Peyer's patch (tissue), 4 donors: ENCODE measurements at regions not wholly inside any gene's neighbourhood (a gene's known extent, or its start where the extent isn't known, plus 50 kb on each side); places are given as distances from the start of the nearest gene placed in this dataset.

Experiments used
- DNase-seq, 3 donors: peaks; one replicate each; pipeline ENCODE4 v3.0.0-alpha.2; 2017 to 2019
- H3K27ac ChIP-seq, 4 donors: fragments of 200-600 bp; sonication (generic); one replicate each; pipeline ENCODE4 v1.5.1; 2016 to 2019
- H3K27me3 ChIP-seq, 2 donors: fragments of 200-600 bp; sonication (generic); one replicate each; pipeline ENCODE4 v1.5.1; 2019
- H3K36me3 ChIP-seq, 3 donors: fragments of 200-600 bp; sonication (generic); one replicate each; pipeline ENCODE4 v1.5.1; 2016 to 2019
- H3K4me1 ChIP-seq, 4 donors: fragments of 200-600 bp; sonication (generic); one replicate each; pipeline ENCODE4 v1.5.1; 2016 to 2019
- H3K4me3 ChIP-seq, 4 donors: fragments of 200-600 bp; sonication (generic); 1 replicate in 3 of 4; 2 replicates in 1 of 4; pipeline ENCODE4 v1.5.1; 2016 to 2019; ENCODE audit warnings: mild to moderate bottlenecking in 1 of 4
- H3K9me3 ChIP-seq, 4 donors: fragments of 200-600 bp; sonication (generic); one replicate each; pipeline ENCODE4 v1.5.1; 2016 to 2019; ENCODE audit warnings: mild to moderate bottlenecking in 1 of 4
- POLR2A ChIP-seq, 2 donors: fragments of 450-650 bp; IDR thresholded peaks; one replicate each; pipeline ENCODE4 v1.5.1; 2017; ENCODE audit warnings: antibody characterized with exemption in 2 of 2, mild to moderate bottlenecking in 2 of 2, moderate library complexity in 2 of 2
- TF ChIP-seq, protein P1 (sequence below), 6 experiments: fragments of 450-650 bp in 4 of 6; fragments of 200-600 bp in 2 of 6; sonication (generic) in 1 of 6; IDR thresholded peaks; one replicate each; pipeline ENCODE4 v1.5.1; 2017 to 2019; ENCODE audit warnings: antibody characterized with exemption in 6 of 6, mild to moderate bottlenecking in 3 of 6, moderate library complexity in 1 of 6

- no peak overlapping the region for H3K27ac ChIP-seq
- no peaks in the 10 kb centered on the region for H3K9me3 ChIP-seq
- peak in 1 of 3 donors; percentile 39 for DNase-seq
- no peaks in the 10 kb centered on the region for H3K27me3 ChIP-seq
- no peak for TF ChIP-seq POLR2A (IDR thresholded peaks at IDR 0.05)
- TF ChIP-seq, protein P1, sequence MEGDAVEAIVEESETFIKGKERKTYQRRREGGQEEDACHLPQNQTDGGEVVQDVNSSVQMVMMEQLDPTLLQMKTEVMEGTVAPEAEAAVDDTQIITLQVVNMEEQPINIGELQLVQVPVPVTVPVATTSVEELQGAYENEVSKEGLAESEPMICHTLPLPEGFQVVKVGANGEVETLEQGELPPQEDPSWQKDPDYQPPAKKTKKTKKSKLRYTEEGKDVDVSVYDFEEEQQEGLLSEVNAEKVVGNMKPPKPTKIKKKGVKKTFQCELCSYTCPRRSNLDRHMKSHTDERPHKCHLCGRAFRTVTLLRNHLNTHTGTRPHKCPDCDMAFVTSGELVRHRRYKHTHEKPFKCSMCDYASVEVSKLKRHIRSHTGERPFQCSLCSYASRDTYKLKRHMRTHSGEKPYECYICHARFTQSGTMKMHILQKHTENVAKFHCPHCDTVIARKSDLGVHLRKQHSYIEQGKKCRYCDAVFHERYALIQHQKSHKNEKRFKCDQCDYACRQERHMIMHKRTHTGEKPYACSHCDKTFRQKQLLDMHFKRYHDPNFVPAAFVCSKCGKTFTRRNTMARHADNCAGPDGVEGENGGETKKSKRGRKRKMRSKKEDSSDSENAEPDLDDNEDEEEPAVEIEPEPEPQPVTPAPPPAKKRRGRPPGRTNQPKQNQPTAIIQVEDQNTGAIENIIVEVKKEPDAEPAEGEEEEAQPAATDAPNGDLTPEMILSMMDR (IDR thresholded peaks at IDR 0.05), result no peak
- peaks cover 0 to 8% (median 0%) of the 10 kb centered on the region in 3 donors for H3K36me3 ChIP-seq
- peaks cover 0 to 25% (median 9%) of the 10 kb centered on the region in 4 donors for H3K4me1 ChIP-seq
- H3K4me3 ChIP-seq, result no peak overlapping the region
These were observed 56.1 kb downstream of the PLXNA1 start for GRCh38 chr3:127038923-127039581.

DNA sequence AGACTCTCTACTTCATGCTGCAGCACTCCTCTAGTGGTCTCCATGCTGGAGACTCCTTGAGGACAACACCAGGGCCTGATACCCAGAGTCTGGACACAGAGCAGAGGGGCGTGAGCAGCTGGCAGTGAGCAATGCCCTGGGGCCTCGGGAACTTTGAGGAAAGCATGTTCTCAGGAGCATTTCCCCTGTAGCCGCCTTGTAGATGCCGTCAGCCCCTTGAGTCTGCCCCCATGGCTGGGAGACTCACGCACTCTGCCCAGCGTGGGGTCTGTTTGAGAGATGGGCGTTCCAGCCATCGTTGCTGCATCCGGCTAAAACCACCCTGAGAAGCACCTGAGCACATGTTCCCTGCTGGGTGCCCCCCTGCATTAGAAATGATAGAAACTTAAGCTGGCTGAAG lies 56.8 kb downstream of the PLXNA1 start:
- Histone ChIP-seq H3K9me3 (no peaks in the 10 kb centered on the region), H3K36me3 (peaks cover 0 to 4% (median 0%) of the 10 kb centered on the region in 3 donors), H3K27ac (no peak overlapping the region), H3K4me3 (no peak overlapping the region), H3K27me3 (no peaks in the 10 kb centered on the region), H3K4me1 (peaks cover 0 to 25% (median 9%) of the 10 kb centered on the region in 4 donors)
- TF ChIP-seq POLR2A (IDR thresholded peaks at IDR 0.05), result no peak
- TF ChIP-seq, protein P1 (IDR thresholded peaks at IDR 0.05), result no peak
- DNase-seq, result peak in 1 of 3 donors; percentile 35

DNA sequence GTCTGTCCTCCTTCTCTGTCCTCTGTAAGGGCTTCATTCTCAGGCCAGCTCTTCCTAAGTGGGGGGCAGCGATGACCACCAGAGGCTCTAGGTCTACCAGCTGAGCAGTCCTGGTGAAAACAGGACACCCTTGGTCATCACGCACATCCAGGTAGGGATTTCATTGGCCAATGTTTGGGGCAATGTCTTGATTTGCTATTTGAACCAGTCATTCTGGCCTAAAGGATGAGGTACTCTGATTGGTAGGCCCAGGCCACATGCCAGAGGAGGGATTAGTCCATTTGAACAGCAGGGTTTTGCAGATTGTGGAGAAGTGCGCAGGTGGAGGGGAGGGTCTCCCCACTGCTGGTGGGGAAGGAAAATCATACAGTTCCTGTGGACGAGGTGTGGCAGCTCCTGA lies 57.3 kb downstream of the PLXNA1 start:
- TF ChIP-seq POLR2A (IDR thresholded peaks at IDR 0.05), result no peak
- TF ChIP-seq, protein P1 (IDR thresholded peaks at IDR 0.05), result no peak
- no peaks in the 10 kb centered on the region for H3K36me3 ChIP-seq
- no peaks in the 10 kb centered on the region for H3K27me3 ChIP-seq
- H3K4me1 ChIP-seq, result peaks cover 0 to 21% (median 8%) of the 10 kb centered on the region in 4 donors
- H3K27ac ChIP-seq, result no peak overlapping the region
- no peaks in the 10 kb centered on the region for H3K9me3 ChIP-seq
- no peak for DNase-seq
- no peak overlapping the region for H3K4me3 ChIP-seq

DNA sequence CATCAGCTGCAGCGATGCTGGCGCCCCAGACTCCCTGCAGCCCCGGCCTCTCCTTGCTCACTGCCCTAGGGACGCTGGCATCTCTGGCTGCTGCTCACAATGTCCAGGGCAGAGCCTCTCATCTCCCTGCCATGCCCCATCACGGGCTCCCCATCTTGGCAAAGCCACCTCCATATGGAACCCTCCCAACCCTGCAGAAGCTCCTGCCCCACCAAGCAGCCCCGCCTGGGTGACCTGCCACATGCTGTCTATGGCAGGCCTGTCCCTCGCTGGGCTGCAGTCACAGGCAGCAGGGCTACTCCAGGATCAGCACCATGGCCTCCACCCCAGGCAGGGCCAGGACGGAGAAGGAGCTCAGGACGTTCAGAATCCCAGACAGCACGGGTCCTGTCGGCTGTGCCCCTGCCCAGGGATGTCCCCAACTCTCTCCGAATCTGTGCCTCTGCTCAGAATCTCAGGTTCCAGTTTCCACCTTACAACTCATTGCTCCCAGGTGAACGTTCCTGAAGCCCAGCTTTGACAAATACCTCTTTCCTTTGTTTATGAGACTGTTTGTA lies 58.4 kb downstream of the PLXNA1 start:
- Histone ChIP-seq H3K4me1 (peaks cover 0 to 10% (median 1%) of the 10 kb centered on the region in 4 donors), H3K27ac (no peak overlapping the region), H3K27me3 (no peaks in the 10 kb centered on the region), H3K4me3 (no peak overlapping the region), H3K9me3 (no peaks in the 10 kb centered on the region), H3K36me3 (no peaks in the 10 kb centered on the region)
- DNase-seq, result peak in 1 of 3 donors; percentile 35
- TF ChIP-seq POLR2A (IDR thresholded peaks at IDR 0.05), result no peak
- TF ChIP-seq, protein P1 (IDR thresholded peaks at IDR 0.05), result no peak

DNA sequence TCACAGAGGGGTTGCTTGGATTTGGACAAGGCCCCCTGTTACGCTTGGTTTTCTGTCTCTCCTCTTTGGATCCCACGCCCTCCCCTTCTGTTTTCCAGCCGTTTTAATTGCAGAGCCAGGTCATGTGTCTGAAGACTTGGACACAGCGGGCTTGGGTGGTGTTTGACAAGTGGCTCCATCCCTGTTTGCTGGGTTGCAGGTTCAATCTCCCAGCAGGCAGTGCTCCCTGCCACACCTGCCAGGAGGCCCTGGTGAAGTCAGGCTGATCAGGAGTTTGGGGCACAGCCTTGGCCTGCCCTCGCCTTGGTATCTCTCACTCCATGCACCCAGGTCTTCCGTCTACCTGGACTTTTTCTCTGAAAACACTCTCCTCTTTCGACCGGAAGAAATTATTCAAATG lies 59.0 kb downstream of the PLXNA1 start:
- no peaks in the 10 kb centered on the region for H3K9me3 ChIP-seq
- peak in 1 of 3 donors; percentile 16 for DNase-seq
- H3K4me1 ChIP-seq, result peaks cover 0 to 4% (median 1%) of the 10 kb centered on the region in 4 donors
- H3K4me3 ChIP-seq, result no peak overlapping the region
- no peak overlapping the region for H3K27ac ChIP-seq
- H3K36me3 ChIP-seq, result no peaks in the 10 kb centered on the region
- TF ChIP-seq, protein P1 (IDR thresholded peaks at IDR 0.05), result no peak
- no peak for TF ChIP-seq POLR2A (IDR thresholded peaks at IDR 0.05)
- H3K27me3 ChIP-seq, result no peaks in the 10 kb centered on the region
